DMS153 treated with DMSO at 0.1 percent for 48 hours (cell line): ENCODE measurements at regions not wholly inside any gene's neighbourhood (a gene's known extent, or its start where the extent isn't known, plus 50 kb on each side); places are given as distances from the start of the nearest gene placed in this dataset.

Source experiments
- DNase-seq: peaks from one replicate; lab custom pipeline; 2025; ENCODE audit not compliant: unreplicated experiment; lab: John Stamatoyannopoulos, UW

- DNase-seq, result no peak
These were observed 406.2 kb upstream of the BRINP1 start for GRCh38 chr9:119775410-119775809.

GRCh38 chr9:119773823-119774222 lies 404.6 kb upstream of the BRINP1 start:
- DNase-seq, result no peak

- no peak for DNase-seq
These were observed 402.1 kb upstream of the BRINP1 start for GRCh38 chr9:119771341-119771740.

GRCh38 chr9:119768266-119768665 lies 399.0 kb upstream of the BRINP1 start:
- DNase-seq, result no peak

- DNase-seq, result no peak
These were observed 396.5 kb upstream of the BRINP1 start for GRCh38 chr9:119765632-119766175.

GRCh38 chr9:119763260-119763659 lies 394.0 kb upstream of the BRINP1 start:
- no peak for DNase-seq

GRCh38 chr9:119761812-119762211 lies 392.6 kb upstream of the BRINP1 start:
- DNase-seq, result no peak

GRCh38 chr9:119758990-119759389 lies 389.8 kb upstream of the BRINP1 start:
- DNase-seq, result no peak

GRCh38 chr9:119758241-119758640 lies 389.0 kb upstream of the BRINP1 start:
- DNase-seq, result no peak

GRCh38 chr9:119739476-119739875 lies 370.2 kb upstream of the BRINP1 start:
- DNase-seq, result no peak

- DNase-seq, result peak; percentile 74
These were observed 367.5 kb upstream of the BRINP1 start for GRCh38 chr9:119736491-119737454.

GRCh38 chr9:119727988-119728387 lies 358.8 kb upstream of the BRINP1 start:
- DNase-seq, result no peak

GRCh38 chr9:119726035-119726434 lies 356.8 kb upstream of the BRINP1 start:
- no peak for DNase-seq

GRCh38 chr9:119722384-119722783 lies 353.1 kb upstream of the BRINP1 start:
- no peak for DNase-seq

- no peak for DNase-seq
These were observed 343.1 kb upstream of the BRINP1 start for GRCh38 chr9:119712325-119712724.

GRCh38 chr9:119709431-119709830 lies 340.2 kb upstream of the BRINP1 start:
- DNase-seq, result no peak

GRCh38 chr9:119707228-119707845 lies 338.1 kb upstream of the BRINP1 start:
- DNase-seq, result no peak

- DNase-seq, result no peak
These were observed 332.4 kb upstream of the BRINP1 start for GRCh38 chr9:119701651-119702050.

GRCh38 chr9:119698535-119698934 lies 329.3 kb upstream of the BRINP1 start:
- no peak for DNase-seq

- DNase-seq, result no peak
These were observed 328.8 kb upstream of the BRINP1 start for GRCh38 chr9:119697996-119698395.

- DNase-seq, result no peak
These were observed 320.6 kb upstream of the BRINP1 start for GRCh38 chr9:119689879-119690278.

- DNase-seq, result no peak
These were observed 319.3 kb upstream of the BRINP1 start for GRCh38 chr9:119688547-119688946.
